ENCODE measurements at regions not wholly inside any gene's neighbourhood (a gene's known extent, or its start where the extent isn't known, plus 50 kb on each side); places are given as distances from the start of the nearest gene placed in this dataset.
A peak's percentile ranks its signal among the peaks of the same experiment; 100 is the strongest.

DNA sequence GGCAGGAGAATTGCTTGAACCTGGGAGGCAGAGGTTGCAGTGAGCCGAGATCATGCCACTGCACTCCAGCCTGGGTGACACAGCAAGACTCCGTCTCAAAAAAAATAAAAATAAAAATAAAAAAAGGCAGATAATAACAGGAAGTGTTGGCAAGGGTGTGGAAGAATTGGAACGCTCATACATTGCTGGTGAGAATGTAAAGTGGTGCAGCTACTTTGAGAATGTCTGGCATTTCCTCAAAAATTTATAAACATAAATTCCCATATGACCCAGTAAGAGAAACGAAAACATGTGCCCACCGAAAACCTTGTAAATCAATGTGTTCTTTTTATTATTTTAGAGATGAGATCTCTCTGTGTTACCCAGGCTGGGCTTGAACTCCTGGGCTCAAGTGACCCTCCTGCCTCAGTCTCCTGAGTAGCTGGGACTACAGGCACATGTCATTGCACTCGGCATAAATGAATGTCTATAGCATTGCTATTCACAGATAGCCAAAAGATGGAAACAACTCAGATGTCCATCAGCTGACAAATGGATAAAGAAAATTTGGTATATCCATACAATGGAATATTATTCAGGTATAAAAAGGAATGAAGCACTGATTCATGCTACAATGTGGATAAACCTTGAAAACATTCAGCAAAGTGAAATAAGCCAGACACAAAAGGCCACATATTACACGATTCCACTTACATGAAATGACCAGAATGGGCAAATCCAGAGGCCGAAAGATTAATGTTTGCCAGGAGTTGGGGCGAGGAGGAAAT lies 63.7 kb upstream of the PLAC1 start:
- H3K4me3 ChIP-seq (replicated peaks; ENCODE audit: low read depth, low read length), result no peak overlapping the region
- DNase-seq (ENCODE audit: extremely low read depth, low read depth), result no peak
- TF ChIP-seq CTCF (IDR thresholded peaks at IDR 0.05; ENCODE audit: low read depth, low read length, missing control alignments), result no peak

- TF ChIP-seq CTCF (IDR thresholded peaks at IDR 0.05; ENCODE audit: low read depth, low read length, missing control alignments), result no peak
- H3K4me3 ChIP-seq (replicated peaks; ENCODE audit: low read depth, low read length), result no peak overlapping the region
- no peak for DNase-seq (ENCODE audit: extremely low read depth, low read depth)
Measured at GRCh38 chrX:134718966-134719317, 60.7 kb upstream of the PLAC1 start.

GRCh38 chrX:134718105-134718965 lies 60.1 kb upstream of the PLAC1 start:
- no peak overlapping the region for H3K4me3 ChIP-seq (replicated peaks; ENCODE audit: low read depth, low read length)
- TF ChIP-seq CTCF (IDR thresholded peaks at IDR 0.05; ENCODE audit: low read depth, low read length, missing control alignments), result peak; percentile 15
- DNase-seq (ENCODE audit: extremely low read depth, low read depth), result peak; percentile 98

DNA sequence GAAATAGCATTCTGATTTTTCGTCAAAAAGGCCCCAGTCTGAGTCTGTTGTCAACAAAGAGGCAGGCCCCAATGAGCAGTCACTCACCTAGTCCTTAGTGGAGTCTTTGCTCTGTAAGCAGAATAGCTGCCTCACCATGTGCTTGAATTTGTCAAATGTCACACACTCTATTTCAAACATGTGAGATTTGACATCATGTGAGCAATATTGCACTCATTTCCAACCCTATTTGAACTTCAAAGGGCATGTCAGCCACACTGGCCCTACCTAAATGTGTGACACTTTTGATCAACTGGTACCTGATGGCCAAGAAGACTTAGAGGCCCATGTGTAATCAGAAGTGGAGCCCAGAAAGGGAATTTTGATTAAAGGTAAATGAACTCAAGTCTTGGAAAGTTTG lies 59.4 kb upstream of the PLAC1 start:
- no peak for DNase-seq (ENCODE audit: extremely low read depth, low read depth)
- H3K4me3 ChIP-seq (replicated peaks; ENCODE audit: low read depth, low read length), result no peak overlapping the region
- TF ChIP-seq CTCF (IDR thresholded peaks at IDR 0.05; ENCODE audit: low read depth, low read length, missing control alignments), result no peak

- no peak overlapping the region for H3K4me3 ChIP-seq (replicated peaks; ENCODE audit: low read depth, low read length)
- DNase-seq (ENCODE audit: extremely low read depth, low read depth), result no peak
- no peak for TF ChIP-seq CTCF (IDR thresholded peaks at IDR 0.05; ENCODE audit: low read depth, low read length, missing control alignments)
Measured at GRCh38 chrX:134716620-134717012, 58.3 kb upstream of the PLAC1 start.

DNA sequence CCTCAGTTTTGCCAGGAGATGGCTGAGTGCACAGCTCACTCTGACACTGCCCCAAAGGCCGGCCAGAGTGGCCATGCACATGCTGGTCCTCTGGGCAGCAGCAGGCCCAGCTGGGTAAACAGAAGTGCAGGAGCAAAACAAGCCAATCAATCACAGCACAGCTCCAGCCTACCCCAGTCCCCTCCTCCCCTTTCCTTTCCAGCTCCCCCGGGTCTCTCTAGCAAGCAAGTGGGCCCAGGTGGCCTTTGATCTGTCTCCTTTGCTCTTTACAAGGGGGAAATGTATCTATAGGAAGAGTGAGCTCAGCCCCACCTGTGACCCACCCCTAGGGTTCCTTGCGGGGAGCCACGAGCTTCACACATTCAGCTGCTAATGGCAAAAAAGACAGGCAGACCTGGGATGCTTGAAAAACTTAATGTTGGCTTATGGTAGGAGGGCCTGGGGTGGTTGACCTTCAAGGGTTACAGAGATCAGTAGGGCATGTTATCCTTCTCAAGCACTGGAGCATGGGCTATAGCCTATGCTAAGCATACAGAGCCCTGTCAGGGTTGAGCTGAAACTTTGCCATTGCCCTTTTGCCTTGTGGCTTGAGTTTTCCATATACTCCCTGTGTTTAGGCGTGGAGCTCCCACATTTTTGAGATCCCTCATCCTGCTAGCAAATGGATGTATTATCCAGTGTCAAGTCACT lies 57.8 kb upstream of the PLAC1 start:
- DNase-seq (ENCODE audit: extremely low read depth, low read depth), result no peak
- no peak for TF ChIP-seq CTCF (IDR thresholded peaks at IDR 0.05; ENCODE audit: low read depth, low read length, missing control alignments)
- H3K4me3 ChIP-seq (replicated peaks; ENCODE audit: low read depth, low read length), result no peak overlapping the region

Measured in HFF-Myc (cell line).